HepG2 (cell line): ENCODE measurements at regions not wholly inside any gene's neighbourhood (a gene's known extent, or its start where the extent isn't known, plus 50 kb on each side); places are given as distances from the start of the nearest gene placed in this dataset.

Experiments
- ATRX ChIP-seq: sonication (generic); formaldehyde crosslinking; IDR thresholded peaks from 2 replicates; pipeline ENCODE4 v1.4.0; 2020; ENCODE audit warnings: missing genetic modification reagents, borderline replicate concordance
- CENPX ChIP-seq: sonication (generic); formaldehyde crosslinking; IDR thresholded peaks from 2 replicates; pipeline ENCODE4 v1.9.0; 2021; ENCODE audit warnings: mild to moderate bottlenecking, missing genetic modification reagents, moderate library complexity
- FOSL2 ChIP-seq: sonication (generic); formaldehyde crosslinking; IDR thresholded peaks from 2 replicates; pipeline ENCODE4 v1.4.0; 2020; ENCODE audit warnings: missing genetic modification reagents
- HCFC1 ChIP-seq: fragments of 150-350 bp; IDR thresholded peaks from 2 replicates; pipeline ENCODE4 v1.6.1; 2014; ENCODE audit warnings: low read depth, low read length
- SAFB2 ChIP-seq: sonication (generic); formaldehyde crosslinking; IDR thresholded peaks from 2 replicates; pipeline ENCODE4 v1.5.1; 2020; ENCODE audit warnings: missing genetic modification reagents, low read depth, mild to moderate bottlenecking, borderline replicate concordance
- SP4 ChIP-seq: sonication (generic); formaldehyde crosslinking; IDR thresholded peaks from 2 replicates; pipeline ENCODE4 v1.8.1; 2023; ENCODE audit warnings: mild to moderate bottlenecking, missing genetic modification reagents
- ZBTB3 ChIP-seq: sonication (generic); formaldehyde crosslinking; IDR thresholded peaks from 2 replicates; pipeline ENCODE4 v1.4.0; 2020; ENCODE audit warnings: low read depth, mild to moderate bottlenecking, moderate library complexity, missing genetic modification reagents, borderline replicate concordance
- ZFP90 ChIP-seq: sonication (generic); formaldehyde crosslinking; IDR thresholded peaks from 2 replicates; pipeline ENCODE4 v1.8.0; 2022; ENCODE audit warnings: missing genetic modification reagents, mild to moderate bottlenecking, inconsistent platforms, borderline replicate concordance
- ZMYM3 ChIP-seq: sonication (generic); formaldehyde crosslinking; IDR thresholded peaks from 2 replicates; pipeline ENCODE4 v1.5.1; 2020; ENCODE audit warnings: mild to moderate bottlenecking, missing genetic modification reagents
- ZNF253 ChIP-seq: sonication (generic); formaldehyde crosslinking; IDR thresholded peaks from 2 replicates; pipeline ENCODE4 v1.8.0; 2022; ENCODE audit warnings: mild to moderate bottlenecking, missing genetic modification reagents, borderline replicate concordance
- ZNF264 ChIP-seq: sonication (generic); formaldehyde crosslinking; IDR thresholded peaks from 2 replicates; pipeline ENCODE4 v1.4.0; 2020; ENCODE audit warnings: missing genetic modification reagents
- ZNF335 ChIP-seq: sonication (generic); formaldehyde crosslinking; IDR thresholded peaks from 2 replicates; pipeline ENCODE4 v1.4.0; 2020; ENCODE audit warnings: missing genetic modification reagents
- ZNF660 ChIP-seq: sonication (generic); formaldehyde crosslinking; IDR thresholded peaks from 2 replicates; pipeline ENCODE4 v1.5.1; 2020; ENCODE audit warnings: mild to moderate bottlenecking, low read depth, missing genetic modification reagents, borderline replicate concordance
- ZNF713 ChIP-seq: sonication (generic); formaldehyde crosslinking; IDR thresholded peaks from 2 replicates; pipeline ENCODE4 v1.4.0; 2020; ENCODE audit warnings: mild to moderate bottlenecking, missing genetic modification reagents
- ZNF746 ChIP-seq: sonication (generic); formaldehyde crosslinking; IDR thresholded peaks from 2 replicates; pipeline ENCODE4 v1.8.0; 2022; ENCODE audit warnings: mild to moderate bottlenecking, missing genetic modification reagents
- TF ChIP-seq, protein P1 (sequence below): sonication (generic); formaldehyde crosslinking; IDR thresholded peaks from 2 replicates; pipeline ENCODE4 v1.8.1; 2023; ENCODE audit warnings: mild to moderate bottlenecking, missing genetic modification reagents, borderline replicate concordance
- TF ChIP-seq, protein P2 (sequence below): sonication (generic); formaldehyde crosslinking; IDR thresholded peaks from 2 replicates; pipeline ENCODE4 v1.9.0; 2021; ENCODE audit warnings: missing genetic modification reagents, borderline replicate concordance
- TF ChIP-seq, protein P3 (sequence below): sonication (generic); formaldehyde crosslinking; IDR thresholded peaks from 2 replicates; pipeline ENCODE4 v1.5.1; 2020; ENCODE audit warnings: mild to moderate bottlenecking, missing genetic modification reagents, moderate library complexity
- TF ChIP-seq, protein P4 (sequence below): sonication (generic); formaldehyde crosslinking; IDR thresholded peaks from 2 replicates; pipeline ENCODE4 v1.8.0; 2022; ENCODE audit warnings: mild to moderate bottlenecking, missing genetic modification reagents, moderate library complexity
- TF ChIP-seq, protein P5 (sequence below): sonication (generic); formaldehyde crosslinking; IDR thresholded peaks from 2 replicates; pipeline ENCODE4 v1.4.0; 2020; ENCODE audit warnings: missing genetic modification reagents
- TF ChIP-seq, protein P6 (sequence below), 2 experiments: sonication (generic) in 1 of 2; formaldehyde crosslinking in 1 of 2; IDR thresholded peaks; 2 replicates each; pipeline versions ENCODE4 v1.4.0 to v1.6.1; 2018 to 2020; ENCODE audit warnings: missing genetic modification reagents in 2 of 2, borderline replicate concordance in 1 of 2, low read depth in 1 of 2, mild to moderate bottlenecking in 1 of 2, missing biosample characterization in 1 of 2

DNA sequence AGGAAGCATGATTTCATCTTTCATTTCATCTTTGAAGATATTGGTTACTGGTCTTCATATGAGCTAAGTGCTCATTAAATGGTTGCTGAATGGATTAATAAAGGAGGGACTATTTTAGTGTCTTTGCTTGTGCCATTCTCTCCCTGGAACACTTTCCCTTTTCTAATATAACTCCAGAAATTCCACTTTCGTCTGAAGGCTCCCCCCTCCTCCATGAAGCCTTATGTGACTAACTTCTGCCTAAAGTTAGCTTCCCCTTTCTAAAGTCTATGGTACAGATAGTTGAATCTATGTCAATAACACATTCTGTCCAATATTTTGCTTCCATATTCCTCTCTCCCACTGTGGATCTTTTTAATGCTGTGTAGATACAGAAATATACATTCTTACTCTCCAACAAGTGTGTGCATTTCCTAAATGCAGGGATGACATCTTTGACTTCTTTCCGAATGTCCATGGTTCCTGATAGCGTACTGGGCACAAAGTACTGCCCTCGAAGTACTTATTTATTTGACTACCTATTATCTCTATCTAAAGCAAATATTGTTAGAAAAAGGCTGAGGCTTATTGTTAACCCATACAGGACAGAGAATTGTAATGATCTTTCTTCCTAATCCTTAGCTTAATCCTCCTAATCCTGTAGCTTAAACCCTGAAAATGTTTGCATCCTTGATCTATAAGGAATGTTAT, 84.7 kb upstream of the ELOVL5 start (continued):
- TF ChIP-seq, protein P1, sequence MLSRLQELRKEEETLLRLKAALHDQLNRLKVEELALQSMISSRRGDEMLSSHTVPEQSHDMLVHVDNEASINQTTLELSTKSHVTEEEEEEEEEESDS = no peak
- TF ChIP-seq ZNF253 (CRISPR knock-in tag) = no peak
- TF ChIP-seq, protein P2, sequence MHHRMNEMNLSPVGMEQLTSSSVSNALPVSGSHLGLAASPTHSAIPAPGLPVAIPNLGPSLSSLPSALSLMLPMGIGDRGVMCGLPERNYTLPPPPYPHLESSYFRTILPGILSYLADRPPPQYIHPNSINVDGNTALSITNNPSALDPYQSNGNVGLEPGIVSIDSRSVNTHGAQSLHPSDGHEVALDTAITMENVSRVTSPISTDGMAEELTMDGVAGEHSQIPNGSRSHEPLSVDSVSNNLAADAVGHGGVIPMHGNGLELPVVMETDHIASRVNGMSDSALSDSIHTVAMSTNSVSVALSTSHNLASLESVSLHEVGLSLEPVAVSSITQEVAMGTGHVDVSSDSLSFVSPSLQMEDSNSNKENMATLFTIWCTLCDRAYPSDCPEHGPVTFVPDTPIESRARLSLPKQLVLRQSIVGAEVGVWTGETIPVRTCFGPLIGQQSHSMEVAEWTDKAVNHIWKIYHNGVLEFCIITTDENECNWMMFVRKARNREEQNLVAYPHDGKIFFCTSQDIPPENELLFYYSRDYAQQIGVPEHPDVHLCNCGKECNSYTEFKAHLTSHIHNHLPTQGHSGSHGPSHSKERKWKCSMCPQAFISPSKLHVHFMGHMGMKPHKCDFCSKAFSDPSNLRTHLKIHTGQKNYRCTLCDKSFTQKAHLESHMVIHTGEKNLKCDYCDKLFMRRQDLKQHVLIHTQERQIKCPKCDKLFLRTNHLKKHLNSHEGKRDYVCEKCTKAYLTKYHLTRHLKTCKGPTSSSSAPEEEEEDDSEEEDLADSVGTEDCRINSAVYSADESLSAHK (CRISPR knock-in tag) = no peak
- TF ChIP-seq ZFP90 (CRISPR knock-in tag) = no peak
- TF ChIP-seq, protein P3, sequence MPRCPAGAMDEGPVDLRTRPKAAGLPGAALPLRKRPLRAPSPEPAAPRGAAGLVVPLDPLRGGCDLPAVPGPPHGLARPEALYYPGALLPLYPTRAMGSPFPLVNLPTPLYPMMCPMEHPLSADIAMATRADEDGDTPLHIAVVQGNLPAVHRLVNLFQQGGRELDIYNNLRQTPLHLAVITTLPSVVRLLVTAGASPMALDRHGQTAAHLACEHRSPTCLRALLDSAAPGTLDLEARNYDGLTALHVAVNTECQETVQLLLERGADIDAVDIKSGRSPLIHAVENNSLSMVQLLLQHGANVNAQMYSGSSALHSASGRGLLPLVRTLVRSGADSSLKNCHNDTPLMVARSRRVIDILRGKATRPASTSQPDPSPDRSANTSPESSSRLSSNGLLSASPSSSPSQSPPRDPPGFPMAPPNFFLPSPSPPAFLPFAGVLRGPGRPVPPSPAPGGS (CRISPR knock-in tag) = no peak
- no peak for TF ChIP-seq ZNF713
- no peak for TF ChIP-seq ATRX (CRISPR knock-in tag)
- no peak for TF ChIP-seq ZNF746 (CRISPR knock-in tag)
- TF ChIP-seq ZBTB3 = no peak
- TF ChIP-seq ZNF264 (CRISPR knock-in tag) = no peak
- TF ChIP-seq ZNF660 (CRISPR knock-in tag) = no peak
- TF ChIP-seq SP4 (CRISPR knock-in tag) = no peak
- no peak for TF ChIP-seq HCFC1
- TF ChIP-seq CENPX (CRISPR knock-in tag) = no peak
- TF ChIP-seq, protein P4, sequence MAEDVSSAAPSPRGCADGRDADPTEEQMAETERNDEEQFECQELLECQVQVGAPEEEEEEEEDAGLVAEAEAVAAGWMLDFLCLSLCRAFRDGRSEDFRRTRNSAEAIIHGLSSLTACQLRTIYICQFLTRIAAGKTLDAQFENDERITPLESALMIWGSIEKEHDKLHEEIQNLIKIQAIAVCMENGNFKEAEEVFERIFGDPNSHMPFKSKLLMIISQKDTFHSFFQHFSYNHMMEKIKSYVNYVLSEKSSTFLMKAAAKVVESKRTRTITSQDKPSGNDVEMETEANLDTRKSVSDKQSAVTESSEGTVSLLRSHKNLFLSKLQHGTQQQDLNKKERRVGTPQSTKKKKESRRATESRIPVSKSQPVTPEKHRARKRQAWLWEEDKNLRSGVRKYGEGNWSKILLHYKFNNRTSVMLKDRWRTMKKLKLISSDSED (CRISPR knock-in tag) = no peak
- TF ChIP-seq SAFB2 = no peak
- TF ChIP-seq, protein P5, sequence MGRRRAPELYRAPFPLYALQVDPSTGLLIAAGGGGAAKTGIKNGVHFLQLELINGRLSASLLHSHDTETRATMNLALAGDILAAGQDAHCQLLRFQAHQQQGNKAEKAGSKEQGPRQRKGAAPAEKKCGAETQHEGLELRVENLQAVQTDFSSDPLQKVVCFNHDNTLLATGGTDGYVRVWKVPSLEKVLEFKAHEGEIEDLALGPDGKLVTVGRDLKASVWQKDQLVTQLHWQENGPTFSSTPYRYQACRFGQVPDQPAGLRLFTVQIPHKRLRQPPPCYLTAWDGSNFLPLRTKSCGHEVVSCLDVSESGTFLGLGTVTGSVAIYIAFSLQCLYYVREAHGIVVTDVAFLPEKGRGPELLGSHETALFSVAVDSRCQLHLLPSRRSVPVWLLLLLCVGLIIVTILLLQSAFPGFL (CRISPR knock-in tag) = no peak
- TF ChIP-seq ZMYM3 = no peak
- TF ChIP-seq ZNF335 (CRISPR knock-in tag) = no peak
- peak; percentile 27; the same call in 1 of the 2 replicates for TF ChIP-seq FOSL2
- TF ChIP-seq, protein P6, sequence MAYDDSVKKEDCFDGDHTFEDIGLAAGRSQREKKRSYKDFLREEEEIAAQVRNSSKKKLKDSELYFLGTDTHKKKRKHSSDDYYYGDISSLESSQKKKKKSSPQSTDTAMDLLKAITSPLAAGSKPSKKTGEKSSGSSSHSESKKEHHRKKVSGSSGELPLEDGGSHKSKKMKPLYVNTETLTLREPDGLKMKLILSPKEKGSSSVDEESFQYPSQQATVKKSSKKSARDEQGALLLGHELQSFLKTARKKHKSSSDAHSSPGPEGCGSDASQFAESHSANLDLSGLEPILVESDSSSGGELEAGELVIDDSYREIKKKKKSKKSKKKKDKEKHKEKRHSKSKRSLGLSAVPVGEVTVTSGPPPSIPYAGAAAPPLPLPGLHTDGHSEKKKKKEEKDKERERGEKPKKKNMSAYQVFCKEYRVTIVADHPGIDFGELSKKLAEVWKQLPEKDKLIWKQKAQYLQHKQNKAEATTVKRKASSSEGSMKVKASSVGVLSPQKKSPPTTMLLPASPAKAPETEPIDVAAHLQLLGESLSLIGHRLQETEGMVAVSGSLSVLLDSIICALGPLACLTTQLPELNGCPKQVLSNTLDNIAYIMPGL (CRISPR knock-in tag; IDR thresholded peaks at IDR 0.05; ENCODE audit: borderline replicate concordance in 1 of 2, low read depth in 1 of 2) = no peak
